ENCODE measurements at regions not wholly inside any gene's neighbourhood (a gene's known extent, or its start where the extent isn't known, plus 50 kb on each side); places are given as distances from the start of the nearest gene placed in this dataset.

DNA sequence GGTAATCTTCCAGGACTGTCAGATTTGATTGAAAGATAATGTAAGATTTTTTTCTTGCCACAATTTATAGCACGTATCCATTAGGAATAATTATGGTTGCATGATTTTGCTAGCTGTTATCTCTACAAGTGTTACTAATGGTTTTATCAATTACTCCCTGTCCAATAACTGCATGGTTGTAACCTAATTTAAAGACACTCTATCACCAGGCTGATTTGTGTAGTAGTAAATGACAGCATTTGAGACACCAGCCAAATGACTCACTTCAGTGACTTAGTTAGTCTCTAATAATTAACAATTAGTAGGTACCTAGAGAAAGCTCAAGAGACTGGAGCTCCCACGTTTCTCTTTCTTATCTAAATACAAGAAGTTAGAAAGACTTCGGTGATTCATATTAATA lies 453.8 kb upstream of the POU3F2 start:
- no peak for DNase-seq

DNA sequence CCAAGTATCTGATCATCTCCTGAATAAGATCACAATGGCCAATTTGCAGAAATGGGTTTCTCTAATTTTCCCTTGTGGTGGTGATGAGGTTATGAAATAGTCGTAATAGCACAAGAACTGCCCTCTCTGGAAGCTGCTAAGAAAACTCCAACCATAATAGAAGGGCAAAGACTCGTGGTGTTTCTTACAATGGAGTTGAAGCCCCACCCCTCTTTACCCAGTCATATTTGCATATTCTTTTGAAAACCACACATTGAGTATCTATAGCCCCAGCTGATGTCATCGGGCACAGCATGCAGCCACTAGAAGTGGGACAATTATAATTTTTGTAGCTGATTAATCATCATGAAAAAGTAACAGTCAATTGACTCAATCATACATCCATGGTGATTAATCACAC lies 452.1 kb upstream of the POU3F2 start:
- no peak for DNase-seq

DNA sequence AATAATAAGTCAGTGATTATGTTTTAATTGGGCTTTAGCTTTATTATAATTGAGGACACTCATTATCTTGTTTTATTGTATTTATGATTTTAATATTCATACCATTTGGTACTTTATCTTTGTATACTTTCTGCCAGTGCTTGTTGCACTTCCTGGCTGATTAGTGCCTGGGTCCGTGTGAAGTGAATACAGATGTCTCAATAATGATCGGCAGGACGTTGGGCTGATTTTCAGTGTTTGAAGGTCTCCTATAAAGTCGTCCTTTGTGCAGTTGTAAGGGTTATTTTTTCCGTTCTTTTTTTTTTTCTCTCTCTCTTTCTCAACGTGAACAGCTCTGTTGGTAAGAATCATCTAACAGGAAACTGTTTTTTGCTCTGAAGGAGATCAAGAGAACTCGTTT lies 450.0 kb upstream of the POU3F2 start:
- no peak for DNase-seq

DNA sequence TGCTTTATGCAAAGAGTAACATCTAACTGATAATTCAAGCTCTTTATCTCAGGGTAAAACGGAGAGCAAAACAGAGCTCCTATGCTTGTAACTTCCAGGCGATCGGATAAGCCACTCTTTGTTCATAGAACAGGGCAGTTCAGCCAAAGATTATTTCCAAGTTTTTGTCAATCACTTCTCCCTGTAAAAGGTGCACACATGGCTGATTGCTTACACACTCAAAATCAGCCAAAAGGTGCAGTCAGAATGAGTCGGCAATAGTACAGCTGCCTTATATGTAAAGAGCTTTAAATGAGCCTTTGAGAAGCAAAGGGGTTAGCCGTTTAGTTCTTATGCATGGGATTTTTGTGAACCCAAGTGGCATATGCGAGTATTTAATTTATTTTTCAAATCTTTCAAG lies 449.6 kb upstream of the POU3F2 start:
- DNase-seq, result no peak

DNA sequence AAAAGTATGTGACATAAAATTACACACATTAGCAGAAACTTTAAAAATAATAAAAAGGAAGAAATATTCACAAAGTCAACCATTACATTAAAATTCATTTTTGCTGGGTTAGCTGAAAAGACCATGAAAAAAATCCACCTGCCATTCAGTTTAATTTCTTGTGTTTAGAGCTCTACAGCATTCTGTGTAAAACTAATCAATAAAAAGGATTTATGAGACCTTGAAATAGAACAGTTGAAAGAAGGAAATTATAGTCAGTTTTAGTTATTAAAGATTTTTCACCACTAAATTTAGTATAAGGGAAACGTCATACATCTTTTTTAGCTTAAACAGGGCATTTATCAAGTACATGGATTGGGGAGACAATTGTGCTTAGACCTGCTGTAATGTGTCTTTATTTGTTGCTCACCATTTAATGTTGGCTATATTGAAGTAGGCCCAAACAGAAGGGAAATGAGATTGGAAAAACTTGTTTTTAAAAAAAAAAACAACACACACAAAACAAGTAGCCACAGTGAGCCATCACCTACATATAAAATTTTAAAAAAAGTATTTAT lies 438.7 kb upstream of the POU3F2 start:
- no peak for DNase-seq

DNA sequence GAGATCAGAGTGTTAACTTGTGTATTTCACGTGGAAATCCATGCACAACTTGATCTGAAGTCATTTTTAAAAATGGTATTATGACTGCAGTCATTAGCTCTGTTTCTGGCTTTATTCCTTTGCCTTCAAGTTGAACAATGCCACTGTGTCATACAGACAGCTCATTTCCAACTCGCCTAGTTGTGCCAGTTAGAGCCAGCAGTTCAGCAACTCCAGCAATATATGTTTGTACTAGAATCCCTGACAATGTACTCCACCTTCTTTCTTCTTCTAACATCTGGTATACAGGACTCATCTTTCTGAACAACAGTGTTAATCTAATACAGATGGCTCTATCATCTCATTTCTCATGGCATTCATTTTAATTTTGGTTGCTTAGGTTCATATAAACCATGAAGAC lies 418.3 kb upstream of the POU3F2 start:
- DNase-seq, result no peak

DNA sequence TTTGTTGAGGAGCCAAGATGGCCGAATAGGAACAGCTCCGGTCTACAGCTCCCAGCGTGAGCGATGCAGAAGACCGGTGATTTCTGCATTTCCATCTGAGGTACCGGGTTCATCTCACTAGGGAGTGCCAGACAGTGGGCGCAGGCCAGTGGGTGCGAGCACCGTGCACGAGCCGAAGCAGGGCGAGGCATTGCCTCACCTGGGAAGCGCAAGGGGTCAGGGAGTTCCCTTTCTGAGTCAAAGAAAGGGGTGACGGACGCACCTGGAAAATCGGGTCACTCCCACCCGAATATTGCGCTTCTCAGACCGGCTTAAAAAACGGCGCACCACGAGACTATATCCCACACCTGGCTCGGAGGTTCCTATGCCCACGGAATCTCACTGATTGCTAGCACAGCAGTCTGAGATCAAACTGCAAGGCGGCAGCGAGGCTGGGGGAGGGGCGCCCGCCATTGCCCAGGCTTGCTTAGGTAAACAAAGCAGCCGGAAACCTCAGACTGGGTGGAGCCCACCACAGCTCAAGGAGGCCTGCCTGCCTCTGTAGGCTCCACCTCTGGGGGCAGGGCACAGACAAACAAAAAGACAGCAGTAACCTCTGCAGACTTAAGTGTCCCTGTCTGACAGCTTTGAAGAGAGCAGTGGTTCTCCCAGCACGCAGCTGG lies 417.7 kb upstream of the POU3F2 start:
- peak; percentile 2 for DNase-seq

DNA sequence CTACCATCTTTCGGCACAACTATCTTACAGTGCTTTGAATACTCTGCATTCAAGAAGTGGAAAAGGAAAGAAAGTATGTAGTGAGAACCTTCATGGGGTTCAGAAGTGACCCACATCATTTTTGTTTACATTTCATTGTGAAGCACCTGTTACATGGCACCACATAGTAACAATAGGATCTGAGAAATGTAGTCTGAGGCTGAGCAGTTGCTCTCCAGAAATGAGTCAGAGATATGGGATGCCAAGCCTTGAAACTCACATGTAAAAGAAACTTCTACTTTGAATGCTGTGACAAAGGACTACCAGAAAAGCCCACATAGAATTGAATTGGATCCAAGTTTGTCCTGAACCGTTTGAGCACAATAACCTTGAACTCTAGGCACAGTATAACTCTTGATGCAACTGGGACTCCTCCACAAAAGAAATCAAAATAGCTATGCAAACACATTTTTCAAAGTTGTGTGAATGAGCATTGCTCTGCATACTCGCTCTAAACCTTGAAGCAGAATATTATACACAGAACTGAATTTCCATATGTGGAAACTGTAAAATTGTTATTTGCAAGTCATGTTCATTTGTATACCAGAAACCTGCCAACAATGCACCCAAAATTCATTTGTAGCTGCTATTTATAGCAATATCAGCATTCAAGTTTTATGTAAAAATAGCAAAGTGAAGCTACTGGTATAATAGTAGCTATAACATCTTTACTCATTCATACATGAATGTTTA lies 400.9 kb upstream of the POU3F2 start:
- no peak for DNase-seq

DNA sequence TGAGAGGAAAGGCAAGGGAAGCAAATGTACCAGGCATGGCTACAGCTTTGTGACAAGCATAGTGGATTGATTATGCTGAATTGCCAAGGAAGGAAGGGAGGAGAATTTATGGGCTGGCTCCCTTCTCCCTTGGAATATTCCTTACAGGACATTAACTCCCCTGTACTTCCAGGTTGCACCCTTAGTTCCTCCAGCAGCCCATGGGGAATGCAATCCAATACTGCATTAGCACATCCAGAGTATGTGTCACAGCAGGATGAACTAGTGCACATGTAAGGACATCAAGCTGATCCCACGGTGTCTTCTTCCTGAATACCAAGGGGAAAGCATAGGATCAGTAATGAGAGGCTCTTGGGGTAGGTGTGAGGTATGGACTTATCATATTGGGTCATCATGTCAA lies 390.7 kb upstream of the POU3F2 start:
- no peak for DNase-seq

DNA sequence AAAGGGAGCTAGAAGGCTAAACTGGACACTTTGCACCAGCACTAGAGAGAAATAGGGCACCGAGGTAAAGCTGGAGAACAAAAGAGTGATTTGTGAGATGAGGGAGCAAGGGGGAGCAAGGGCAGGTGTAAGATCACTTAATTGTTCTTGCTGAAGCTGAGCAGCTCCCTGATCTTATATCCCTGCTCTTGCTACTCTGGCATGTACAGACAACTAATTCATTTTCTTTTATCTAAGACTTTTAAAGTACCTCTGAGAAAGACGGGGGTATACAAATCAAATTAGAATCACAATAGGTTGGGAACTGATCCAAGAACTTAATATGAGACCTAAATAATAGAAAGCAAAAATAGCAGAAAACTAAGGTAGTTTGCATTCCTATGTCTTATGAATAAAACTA lies 381.7 kb upstream of the POU3F2 start:
- no peak for DNase-seq

DNA sequence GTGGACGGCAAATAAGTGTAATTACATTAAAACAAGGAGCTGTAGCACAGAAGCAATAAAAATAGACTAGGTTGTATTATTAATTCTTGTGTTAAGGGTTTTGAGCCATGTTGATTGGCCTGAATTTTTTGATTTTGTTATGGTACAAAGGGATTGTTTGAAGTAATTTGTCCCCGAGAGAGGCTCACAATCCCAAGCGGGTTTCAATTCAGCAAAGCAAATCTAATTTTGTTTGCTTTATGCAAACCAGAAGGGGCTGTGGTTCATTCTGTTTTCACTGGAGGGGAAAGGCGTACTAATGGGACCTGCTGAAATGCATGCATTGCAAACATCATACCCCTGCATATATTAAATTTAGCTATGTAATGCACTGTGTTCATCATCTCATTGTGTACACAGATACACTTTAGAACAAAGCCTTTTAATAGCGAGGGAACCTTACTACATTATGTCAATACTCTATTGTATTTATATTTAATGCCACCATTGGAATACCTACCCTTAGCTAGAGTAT lies 379.5 kb upstream of the POU3F2 start:
- DNase-seq, result no peak

DNA sequence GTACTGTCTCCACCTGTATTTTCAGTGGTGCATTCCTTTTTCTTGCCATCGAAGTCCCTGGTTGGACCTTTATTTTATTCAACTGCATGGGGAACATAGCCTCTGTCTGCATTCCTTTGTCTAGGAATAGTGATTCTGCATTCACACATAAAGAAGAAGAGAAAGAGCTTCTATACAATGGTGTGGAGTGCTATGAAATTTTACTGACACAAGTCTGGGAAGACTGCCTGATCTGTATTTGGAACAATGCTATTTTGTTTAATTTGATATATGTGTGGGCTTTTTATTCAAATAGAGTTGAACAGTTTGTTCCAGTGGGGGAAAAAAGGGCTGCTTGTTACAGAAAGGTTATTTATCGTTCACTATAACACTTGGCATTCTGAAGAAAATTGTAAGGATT lies 375.7 kb upstream of the POU3F2 start:
- no peak for DNase-seq

DNA sequence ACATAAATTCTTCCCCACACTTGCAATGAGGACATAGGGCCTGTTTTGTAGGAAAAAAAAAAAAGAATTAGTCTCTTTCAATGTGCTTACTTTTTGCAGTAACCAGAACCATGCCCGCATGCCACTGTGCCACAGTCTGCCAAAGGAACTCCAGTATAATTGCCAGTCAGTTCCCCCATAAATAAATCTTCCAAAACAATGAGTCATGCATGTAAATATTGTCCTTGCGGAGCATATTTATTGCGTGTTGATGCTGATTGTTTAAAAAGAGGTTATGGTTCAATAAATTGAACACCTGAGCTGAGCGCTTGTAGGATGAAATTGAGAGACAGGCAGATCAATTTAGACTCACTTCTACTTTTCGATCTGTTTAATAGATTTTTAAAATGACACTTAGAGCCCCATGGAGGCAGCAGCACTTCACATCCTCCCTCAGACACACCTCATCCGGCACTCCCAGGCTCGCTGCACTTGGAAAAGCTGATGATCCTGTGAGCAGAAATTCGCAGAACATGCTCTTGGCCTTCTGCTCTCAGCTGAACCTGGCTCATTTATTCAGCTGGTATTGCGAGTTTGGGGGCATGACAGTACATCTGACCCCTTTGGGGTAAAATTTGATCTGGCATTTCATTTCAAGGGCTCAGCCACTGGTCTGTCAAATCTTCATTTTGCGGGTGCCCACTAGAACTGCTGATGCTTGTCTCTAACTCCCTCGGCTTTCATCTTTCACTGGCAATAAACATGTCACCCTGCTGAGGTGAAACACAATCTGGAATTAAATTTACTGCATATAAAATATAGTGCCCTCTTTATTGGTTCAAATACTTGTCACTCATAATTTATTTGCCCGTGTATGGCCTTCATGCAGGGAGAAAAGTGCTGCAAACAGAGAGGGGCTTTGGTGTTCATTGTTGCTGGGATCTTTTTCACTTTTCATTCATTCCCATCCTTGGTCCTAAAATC lies 371.1 kb upstream of the POU3F2 start:
- no peak for DNase-seq

DNA sequence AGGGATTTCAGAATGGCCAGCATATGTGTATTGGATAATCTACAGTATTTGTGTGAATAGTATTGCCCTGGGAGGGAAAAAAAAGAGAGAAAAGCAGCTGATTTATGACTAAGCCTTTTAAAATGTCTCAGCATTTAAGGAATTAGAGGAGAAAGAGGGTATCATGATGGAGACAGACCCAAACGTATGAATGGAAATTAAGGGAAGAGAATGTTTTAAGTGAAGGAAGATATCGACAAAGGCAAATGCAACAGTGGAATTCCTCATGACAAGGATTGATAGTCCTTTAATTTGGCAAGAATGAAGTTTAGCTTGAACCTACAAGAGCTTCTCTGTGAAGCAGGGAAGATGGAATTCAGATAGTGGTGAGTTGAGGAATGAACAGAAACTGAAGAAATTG lies 367.3 kb upstream of the POU3F2 start:
- DNase-seq, result no peak

DNA sequence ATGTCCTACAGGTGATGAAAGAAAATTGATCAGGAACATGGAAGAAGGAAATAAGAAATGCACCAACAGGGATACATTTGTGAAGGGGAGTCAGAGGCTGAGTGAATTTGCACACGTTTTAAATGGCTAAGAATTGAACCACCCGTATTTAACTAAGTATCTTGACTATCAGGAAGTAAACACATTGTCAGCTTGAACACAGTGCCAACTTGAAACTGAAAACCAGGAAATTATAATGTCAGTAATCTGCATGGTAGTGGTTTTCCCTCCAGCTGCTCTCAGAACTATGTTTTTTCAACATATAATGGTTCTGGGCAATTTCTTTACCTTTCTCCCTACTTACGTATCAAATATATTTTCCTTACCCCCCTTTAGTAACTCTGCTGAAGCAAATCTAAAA lies 366.5 kb upstream of the POU3F2 start:
- no peak for DNase-seq

DNA sequence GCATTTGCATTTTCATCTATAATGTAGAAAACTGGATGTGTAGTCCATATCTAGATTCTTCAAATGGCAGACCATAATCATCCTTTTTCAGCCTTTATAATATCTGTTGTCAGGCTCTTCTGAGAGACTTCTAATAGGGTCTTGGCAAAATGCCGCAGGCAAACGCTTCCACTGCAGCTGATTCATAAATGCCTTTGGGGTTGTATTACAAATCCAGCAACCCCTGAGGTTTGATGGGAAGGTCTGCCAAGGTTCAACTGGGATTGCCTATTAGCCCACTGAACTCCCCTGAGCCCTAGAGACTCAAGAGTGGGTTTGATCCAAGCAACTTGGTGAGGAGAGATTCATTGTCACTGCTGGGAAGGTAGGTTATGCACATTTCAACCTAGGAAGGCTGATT lies 365.2 kb upstream of the POU3F2 start:
- no peak for DNase-seq

DNA sequence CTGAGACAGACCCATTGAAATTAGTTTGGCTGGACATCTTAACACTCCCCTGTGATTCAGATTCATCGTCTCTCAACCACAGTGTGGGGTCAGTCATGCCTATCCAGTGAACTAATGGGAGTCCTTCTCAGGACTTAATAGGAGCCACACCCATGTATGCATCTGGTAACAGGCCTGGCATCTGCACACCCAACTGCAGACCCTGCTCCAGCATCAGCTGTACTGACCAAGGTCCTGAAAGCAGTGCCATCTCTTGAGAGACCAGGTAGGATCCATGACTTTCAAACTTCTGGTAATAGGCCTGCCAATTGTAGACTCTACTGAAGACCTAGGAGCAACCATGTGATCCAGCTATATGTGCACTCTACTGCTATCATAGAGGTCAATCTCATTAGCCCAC lies 363.6 kb upstream of the POU3F2 start:
- DNase-seq, result no peak

DNA sequence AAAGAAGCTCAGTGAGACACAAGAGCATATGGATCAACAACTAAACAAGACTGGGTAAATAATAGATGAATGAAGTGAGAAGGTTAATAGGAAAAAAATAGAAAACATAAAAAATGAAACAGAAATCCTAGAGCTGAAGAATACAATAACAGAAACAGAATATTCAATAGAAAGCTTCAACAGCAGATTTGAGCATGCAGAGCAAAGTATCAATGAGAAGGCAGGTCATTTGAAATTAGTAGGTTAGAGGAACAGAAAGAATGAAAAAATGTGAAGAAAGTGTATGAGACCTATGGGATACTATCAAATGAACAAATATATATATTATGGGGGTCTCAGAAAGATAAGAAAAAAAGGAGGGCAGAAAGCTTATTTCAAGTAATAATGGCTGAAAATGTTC lies 362.9 kb upstream of the POU3F2 start:
- no peak for DNase-seq

DNA sequence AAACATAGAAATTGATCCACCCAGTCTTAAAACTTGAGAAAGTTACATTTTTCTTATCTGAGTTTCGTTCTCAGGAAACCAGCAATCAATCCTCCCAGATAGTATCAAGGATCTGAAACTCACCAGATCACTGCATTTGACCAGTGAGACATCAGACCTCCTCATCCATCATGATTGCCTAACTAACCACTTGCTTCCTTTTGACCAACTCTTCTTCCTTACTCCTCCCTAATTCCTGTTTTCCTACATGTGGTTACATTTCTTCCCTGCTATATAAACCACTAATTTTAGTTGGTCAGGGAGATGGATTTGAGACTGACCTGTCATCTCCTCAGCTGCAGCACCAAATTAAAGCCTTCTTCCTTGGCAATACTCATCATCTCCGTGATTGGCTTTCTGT lies 357.1 kb upstream of the POU3F2 start:
- no peak for DNase-seq

DNA sequence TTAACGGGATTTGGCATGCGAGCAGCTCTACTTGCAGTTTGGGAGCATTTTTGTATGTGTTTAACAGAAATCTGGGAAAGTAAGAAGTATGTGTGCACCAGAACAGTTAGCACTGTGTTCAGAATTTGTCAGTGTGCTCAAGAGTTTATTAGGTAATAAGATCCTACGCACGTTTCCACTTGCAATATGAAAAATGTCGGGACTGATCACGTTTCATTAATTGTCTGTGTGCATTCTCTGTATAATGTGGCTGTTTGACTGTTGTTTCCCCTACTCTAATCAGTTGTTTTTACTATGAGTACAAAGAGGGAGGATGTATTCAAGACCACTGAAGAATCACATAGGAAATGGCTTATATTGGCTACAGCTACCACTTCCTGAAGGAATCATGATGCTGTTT lies 349.7 kb upstream of the POU3F2 start:
- DNase-seq, result no peak

DNA sequence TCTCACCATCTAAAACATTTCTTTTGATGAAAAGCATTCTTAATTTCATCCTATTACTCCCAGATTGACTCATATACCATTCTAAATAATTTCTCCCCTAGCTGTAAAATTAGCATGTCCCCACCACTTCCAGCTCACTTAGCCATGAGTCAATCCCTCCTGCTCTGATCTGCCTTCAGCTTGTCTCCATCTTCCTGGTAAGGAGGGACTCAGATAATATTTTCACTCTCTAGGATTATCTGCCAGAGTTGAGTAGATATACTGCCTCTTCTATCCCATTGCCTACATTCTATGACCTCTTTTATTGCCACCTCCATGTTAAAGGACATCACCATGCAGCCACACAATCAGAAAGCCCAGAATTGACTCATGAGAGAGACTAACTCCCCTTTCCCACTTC lies 348.8 kb upstream of the POU3F2 start:
- no peak for DNase-seq

DNA sequence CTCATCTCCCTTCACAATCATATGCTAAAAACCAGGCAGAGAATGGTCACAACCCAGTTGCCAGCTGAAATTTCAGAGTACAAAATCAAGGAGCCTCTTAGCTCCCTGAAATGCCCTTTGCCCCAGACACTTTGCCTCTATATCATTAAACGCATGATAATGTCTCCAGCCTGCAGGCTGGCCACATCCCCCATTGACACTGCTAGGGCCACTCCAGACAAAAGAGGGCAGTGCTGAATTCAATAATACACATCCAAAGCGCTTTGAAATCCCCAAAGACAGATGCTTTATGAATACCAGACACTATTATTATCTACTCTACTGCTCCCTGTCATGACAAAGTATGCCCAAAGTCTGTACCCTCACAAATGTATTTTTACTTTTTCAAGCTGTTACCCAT lies 348.3 kb upstream of the POU3F2 start:
- DNase-seq, result no peak

DNA sequence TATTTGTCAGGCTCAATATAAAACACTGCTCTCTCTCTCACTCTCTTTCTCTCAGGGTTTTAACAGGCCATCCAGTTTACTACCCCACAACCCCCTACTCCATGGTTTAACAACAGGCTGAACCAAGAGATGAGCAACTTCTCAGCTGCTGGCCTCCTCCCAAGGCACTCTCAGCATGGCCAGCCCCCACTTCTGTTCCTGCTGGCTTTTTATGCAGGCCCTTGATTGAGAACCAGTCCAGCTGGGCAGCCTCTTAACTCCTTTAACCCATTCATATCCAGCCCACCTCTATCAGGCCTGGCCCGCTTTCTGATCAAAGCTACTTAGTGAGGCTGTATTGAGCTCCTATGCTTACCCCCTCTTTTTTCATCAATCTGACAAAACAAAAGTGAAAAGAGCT lies 346.8 kb upstream of the POU3F2 start:
- no peak for DNase-seq

Data from activated effector memory CD4-positive, alpha-beta T cell treated with Interleukin-2 at 50 U/mL for 16 hours (primary cell).